ENCODE measurements at regions not wholly inside any gene's neighbourhood (a gene's known extent, or its start where the extent isn't known, plus 50 kb on each side); places are given as distances from the start of the nearest gene placed in this dataset.

DNA sequence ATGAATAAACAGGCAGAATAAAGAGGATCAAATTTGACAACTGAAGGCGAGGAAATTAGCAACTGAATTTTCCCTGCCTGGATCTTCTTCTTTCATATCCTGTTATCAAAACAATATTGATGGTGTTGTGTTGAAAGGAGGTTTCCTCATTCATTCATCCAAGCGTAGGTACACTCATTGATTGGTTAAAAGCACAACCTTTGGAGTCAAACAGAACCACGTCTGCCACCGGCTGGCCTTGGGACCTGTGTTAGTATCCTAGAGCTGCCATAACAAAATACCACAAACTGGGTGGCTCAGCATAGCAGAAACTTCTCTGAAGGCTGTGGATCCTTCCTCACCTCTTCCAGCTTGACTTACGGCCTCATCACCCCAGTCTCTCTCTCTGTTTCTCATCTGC lies 268.6 kb upstream of the PWP1 start:
- TF ChIP-seq EZH2 (IDR thresholded peaks at IDR 0.05; ENCODE audit: borderline replicate concordance, low read depth, low read length, poor library complexity, severe bottlenecking): no peak
- TF ChIP-seq, protein P1, sequence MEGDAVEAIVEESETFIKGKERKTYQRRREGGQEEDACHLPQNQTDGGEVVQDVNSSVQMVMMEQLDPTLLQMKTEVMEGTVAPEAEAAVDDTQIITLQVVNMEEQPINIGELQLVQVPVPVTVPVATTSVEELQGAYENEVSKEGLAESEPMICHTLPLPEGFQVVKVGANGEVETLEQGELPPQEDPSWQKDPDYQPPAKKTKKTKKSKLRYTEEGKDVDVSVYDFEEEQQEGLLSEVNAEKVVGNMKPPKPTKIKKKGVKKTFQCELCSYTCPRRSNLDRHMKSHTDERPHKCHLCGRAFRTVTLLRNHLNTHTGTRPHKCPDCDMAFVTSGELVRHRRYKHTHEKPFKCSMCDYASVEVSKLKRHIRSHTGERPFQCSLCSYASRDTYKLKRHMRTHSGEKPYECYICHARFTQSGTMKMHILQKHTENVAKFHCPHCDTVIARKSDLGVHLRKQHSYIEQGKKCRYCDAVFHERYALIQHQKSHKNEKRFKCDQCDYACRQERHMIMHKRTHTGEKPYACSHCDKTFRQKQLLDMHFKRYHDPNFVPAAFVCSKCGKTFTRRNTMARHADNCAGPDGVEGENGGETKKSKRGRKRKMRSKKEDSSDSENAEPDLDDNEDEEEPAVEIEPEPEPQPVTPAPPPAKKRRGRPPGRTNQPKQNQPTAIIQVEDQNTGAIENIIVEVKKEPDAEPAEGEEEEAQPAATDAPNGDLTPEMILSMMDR (conservative IDR thresholded peaks at IDR 0.05; ENCODE audit: low read depth, low read length): no peak
